Endothelial cell (in vitro differentiated cells): ENCODE measurements at regions not wholly inside any gene's neighbourhood (a gene's known extent, or its start where the extent isn't known, plus 50 kb on each side); places are given as distances from the start of the nearest gene placed in this dataset.

Experiments
- DNase-seq: peaks from one replicate; pipeline ENCODE4 v3.0.0; 2021; ENCODE audit warnings: low spot score
- H3K27ac Mint-ChIP-seq: one replicate; pipeline ENCODE4 v1.8.0; 2021; ENCODE audit warnings: mixed read lengths, inconsistent platforms; ENCODE audit not compliant: unreplicated experiment
- H3K27me3 Mint-ChIP-seq: one replicate; pipeline ENCODE4 v1.8.0; 2021; ENCODE audit warnings: mild to moderate bottlenecking, moderate library complexity, mixed read lengths, inconsistent platforms; ENCODE audit not compliant: unreplicated experiment
- H3K36me3 Mint-ChIP-seq: one replicate; pipeline ENCODE4 v1.8.0; 2021; ENCODE audit warnings: mild to moderate bottlenecking, low read depth, mixed read lengths, inconsistent platforms; ENCODE audit not compliant: unreplicated experiment
- H3K4me1 Mint-ChIP-seq: one replicate; pipeline ENCODE4 v1.8.0; 2021; ENCODE audit warnings: mild to moderate bottlenecking, mixed read lengths, inconsistent platforms; ENCODE audit not compliant: unreplicated experiment
- H3K4me3 Mint-ChIP-seq: one replicate; pipeline ENCODE4 v1.8.0; 2021; ENCODE audit warnings: mild to moderate bottlenecking, mixed read lengths, inconsistent platforms; ENCODE audit not compliant: unreplicated experiment
- H3K9me3 Mint-ChIP-seq: one replicate; pipeline ENCODE4 v1.8.0; 2021; ENCODE audit warnings: mixed read lengths, inconsistent platforms; ENCODE audit not compliant: unreplicated experiment
- TF ChIP-seq, protein P1 (sequence below): fragments of 200-600 bp; sonication (generic); IDR thresholded peaks from one replicate; pipeline ENCODE4 v1.5.0; 2021; ENCODE audit warnings: antibody characterized with exemption; ENCODE audit not compliant: unreplicated experiment

DNA sequence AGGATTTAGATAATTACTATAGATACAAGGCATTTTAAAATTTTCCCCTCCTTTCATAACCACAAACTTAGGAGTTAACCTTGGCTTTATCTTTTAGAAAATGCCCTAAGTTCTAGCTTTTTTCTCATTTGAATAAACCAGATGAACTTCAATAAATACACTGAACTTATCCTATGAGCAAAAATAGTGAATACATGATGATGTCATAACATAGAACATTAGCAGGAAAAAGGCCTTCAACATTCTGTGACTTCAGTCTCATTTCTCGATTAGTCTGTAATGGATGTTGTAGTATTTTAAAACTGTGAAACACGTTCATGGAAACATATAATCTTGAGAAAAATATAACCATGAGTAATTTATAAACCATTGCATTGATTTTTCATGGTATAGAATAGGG lies 550.7 kb downstream of the PKHD1 start:
- Mint-ChIP-seq H3K4me1 (peaks cover 18% of the 10 kb centered on the region), H3K9me3 (no peaks in the 10 kb centered on the region), H3K36me3 (no peaks in the 10 kb centered on the region), H3K27ac (no peak overlapping the region), H3K27me3 (no peaks in the 10 kb centered on the region), H3K4me3 (no peak overlapping the region)
- TF ChIP-seq, protein P1, sequence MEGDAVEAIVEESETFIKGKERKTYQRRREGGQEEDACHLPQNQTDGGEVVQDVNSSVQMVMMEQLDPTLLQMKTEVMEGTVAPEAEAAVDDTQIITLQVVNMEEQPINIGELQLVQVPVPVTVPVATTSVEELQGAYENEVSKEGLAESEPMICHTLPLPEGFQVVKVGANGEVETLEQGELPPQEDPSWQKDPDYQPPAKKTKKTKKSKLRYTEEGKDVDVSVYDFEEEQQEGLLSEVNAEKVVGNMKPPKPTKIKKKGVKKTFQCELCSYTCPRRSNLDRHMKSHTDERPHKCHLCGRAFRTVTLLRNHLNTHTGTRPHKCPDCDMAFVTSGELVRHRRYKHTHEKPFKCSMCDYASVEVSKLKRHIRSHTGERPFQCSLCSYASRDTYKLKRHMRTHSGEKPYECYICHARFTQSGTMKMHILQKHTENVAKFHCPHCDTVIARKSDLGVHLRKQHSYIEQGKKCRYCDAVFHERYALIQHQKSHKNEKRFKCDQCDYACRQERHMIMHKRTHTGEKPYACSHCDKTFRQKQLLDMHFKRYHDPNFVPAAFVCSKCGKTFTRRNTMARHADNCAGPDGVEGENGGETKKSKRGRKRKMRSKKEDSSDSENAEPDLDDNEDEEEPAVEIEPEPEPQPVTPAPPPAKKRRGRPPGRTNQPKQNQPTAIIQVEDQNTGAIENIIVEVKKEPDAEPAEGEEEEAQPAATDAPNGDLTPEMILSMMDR: no peak
- no peak for DNase-seq

DNA sequence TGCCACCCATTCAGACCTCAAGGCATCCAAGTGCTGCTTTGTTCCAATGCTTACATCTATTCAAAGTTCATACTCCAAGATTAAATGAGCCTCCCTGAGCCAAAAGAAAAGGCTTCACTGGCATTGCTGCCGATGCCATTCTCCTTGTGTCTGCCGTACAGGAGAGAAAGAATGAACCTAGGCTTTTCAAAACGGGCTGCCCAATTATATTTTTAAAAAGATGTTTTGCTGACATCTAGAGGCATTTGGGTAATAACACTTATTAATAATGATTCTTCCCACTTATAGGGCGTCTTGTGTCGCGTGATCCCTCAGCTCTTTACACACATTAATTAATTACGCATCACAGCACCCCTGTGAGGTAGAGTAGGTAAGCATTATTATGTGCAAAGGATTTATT lies 545.6 kb downstream of the PKHD1 start:
- TF ChIP-seq, protein P1: no peak
- no peak for DNase-seq
- Mint-ChIP-seq H3K27ac (no peak overlapping the region), H3K4me1 (no peaks in the 10 kb centered on the region), H3K4me3 (no peak overlapping the region), H3K36me3 (no peaks in the 10 kb centered on the region), H3K9me3 (no peaks in the 10 kb centered on the region), H3K27me3 (no peaks in the 10 kb centered on the region)

DNA sequence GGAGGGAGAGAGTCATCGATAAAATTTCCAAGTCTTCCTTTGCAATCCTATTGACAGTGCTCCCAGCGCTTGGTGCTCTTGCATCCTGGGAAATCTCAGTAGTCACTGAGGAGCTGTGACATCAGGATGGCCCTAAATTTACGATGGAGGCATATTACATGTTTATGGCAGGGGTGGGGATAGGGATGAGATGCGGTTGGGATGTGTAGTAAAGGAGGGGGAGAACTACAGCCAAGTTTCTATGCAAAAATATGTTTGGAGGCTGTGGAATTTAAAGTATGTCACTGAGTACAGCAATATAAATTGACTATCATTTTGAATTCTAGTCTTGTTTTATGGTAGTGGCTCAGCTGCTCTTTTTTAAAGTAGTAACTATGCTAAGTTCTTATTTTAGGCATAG lies 544.9 kb downstream of the PKHD1 start:
- H3K27ac Mint-ChIP-seq: no peak overlapping the region

DNA sequence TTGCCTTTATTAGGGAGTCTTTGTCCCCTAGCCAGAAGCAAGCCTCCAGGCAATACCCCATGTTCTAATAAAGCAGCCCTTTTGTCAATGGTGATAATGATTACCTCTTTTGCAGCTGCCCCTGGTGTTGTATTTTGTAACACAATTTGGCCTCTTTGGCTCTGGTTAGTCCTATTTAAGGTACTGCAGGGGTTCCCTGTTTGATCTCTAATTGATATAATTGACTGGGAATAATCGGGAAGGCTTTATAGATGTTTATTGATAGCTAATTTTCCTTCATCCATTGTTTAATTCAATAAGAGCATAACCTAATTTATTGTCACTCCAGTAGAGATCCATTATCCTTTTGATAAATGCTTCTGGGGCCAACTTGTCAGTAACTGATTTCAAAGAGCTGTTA lies 537.2 kb downstream of the PKHD1 start:
- Mint-ChIP-seq H3K36me3 (no peaks in the 10 kb centered on the region), H3K9me3 (no peaks in the 10 kb centered on the region), H3K4me1 (no peaks in the 10 kb centered on the region), H3K4me3 (no peak overlapping the region), H3K27me3 (peaks cover 2% of the 10 kb centered on the region), H3K27ac (no peak overlapping the region)
- DNase-seq: no peak
- TF ChIP-seq, protein P1: no peak

More for the DNA sequence above, 544.9 kb downstream of the PKHD1 start:
- no peaks in the 10 kb centered on the region for H3K9me3 Mint-ChIP-seq
- H3K4me3 Mint-ChIP-seq: no peak overlapping the region
- TF ChIP-seq, protein P1: no peak
- no peaks in the 10 kb centered on the region for H3K36me3 Mint-ChIP-seq
- H3K4me1 Mint-ChIP-seq: no peaks in the 10 kb centered on the region
- DNase-seq: no peak
- H3K27me3 Mint-ChIP-seq: no peaks in the 10 kb centered on the region

DNA sequence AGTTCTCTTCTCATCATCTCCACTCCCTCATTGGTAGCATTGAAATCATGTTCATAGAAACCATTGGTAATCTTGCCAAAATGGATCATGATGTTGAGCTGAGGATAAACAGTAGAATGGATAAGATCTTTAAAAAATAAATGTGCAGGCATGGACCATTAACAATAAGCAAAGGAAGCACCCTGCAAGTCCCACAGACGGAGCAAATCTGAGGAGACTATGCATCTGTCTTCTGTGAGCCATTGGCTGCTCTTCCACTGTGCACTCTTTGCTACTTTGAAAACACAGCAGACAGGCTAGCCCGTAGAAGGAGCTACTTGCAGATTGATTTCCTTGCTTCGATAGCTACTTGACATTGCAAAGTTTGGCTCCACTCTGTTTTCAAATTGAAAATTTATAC lies 535.0 kb downstream of the PKHD1 start:
- Mint-ChIP-seq H3K9me3 (no peaks in the 10 kb centered on the region), H3K36me3 (no peaks in the 10 kb centered on the region), H3K4me1 (no peaks in the 10 kb centered on the region), H3K27me3 (peaks cover 2% of the 10 kb centered on the region), H3K4me3 (no peak overlapping the region), H3K27ac (no peak overlapping the region)
- DNase-seq: no peak
- TF ChIP-seq, protein P1: no peak
